ENCODE measurements at regions not wholly inside any gene's neighbourhood (a gene's known extent, or its start where the extent isn't known, plus 50 kb on each side); places are given as distances from the start of the nearest gene placed in this dataset.

DNA sequence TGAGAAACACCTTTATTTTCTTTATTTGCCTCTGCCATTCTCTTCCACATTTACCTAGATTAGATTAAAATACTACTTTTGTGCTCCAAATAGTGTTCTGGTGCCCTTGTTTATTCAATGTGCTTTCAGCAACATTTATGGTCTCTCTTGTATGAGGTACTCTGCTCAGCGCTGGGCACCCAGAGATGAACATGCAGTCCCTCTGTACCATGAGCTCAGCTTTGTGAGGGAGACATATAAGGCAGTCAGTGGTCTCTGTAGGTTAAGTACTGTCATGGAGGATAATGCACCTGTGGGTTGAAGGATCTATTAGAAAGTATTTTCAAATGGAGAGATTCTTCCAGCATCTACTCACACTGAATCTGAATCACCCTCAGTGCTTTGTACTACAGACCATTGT is 176.5 kb downstream of the TAF11L14 start:
- Histone ChIP-seq H3K4me1 (ENCODE audit: insufficient read depth, low read length) (no peaks in the 10 kb centered on the region), H3K79me2 (ENCODE audit: insufficient read depth, low read length) (no peaks in the 10 kb centered on the region), H4K20me1 (ENCODE audit: insufficient read depth, low read length) (no peaks in the 10 kb centered on the region), H3K36me3 (ENCODE audit: insufficient read depth, low read length) (no peaks in the 10 kb centered on the region), H2AFZ (ENCODE audit: low read depth, low read length) (no peak overlapping the region), H3K9ac (ENCODE audit: low read depth, low read length) (no peak overlapping the region), H3K4me3 (ENCODE audit: low read depth in 1 of 2, low read length in 2 of 2) (no peak overlapping the region), H3K9me3 (ENCODE audit: insufficient read depth, low read length, severe bottlenecking) (no peaks in the 10 kb centered on the region), H3K4me2 (ENCODE audit: insufficient read depth, low read length) (no peak overlapping the region), H3K27ac (ENCODE audit: low read length) (no peak overlapping the region), H3K27me3 (ENCODE audit: insufficient read depth, low read length, poor library complexity) (no peaks in the 10 kb centered on the region)
- TF ChIP-seq, protein P1, sequence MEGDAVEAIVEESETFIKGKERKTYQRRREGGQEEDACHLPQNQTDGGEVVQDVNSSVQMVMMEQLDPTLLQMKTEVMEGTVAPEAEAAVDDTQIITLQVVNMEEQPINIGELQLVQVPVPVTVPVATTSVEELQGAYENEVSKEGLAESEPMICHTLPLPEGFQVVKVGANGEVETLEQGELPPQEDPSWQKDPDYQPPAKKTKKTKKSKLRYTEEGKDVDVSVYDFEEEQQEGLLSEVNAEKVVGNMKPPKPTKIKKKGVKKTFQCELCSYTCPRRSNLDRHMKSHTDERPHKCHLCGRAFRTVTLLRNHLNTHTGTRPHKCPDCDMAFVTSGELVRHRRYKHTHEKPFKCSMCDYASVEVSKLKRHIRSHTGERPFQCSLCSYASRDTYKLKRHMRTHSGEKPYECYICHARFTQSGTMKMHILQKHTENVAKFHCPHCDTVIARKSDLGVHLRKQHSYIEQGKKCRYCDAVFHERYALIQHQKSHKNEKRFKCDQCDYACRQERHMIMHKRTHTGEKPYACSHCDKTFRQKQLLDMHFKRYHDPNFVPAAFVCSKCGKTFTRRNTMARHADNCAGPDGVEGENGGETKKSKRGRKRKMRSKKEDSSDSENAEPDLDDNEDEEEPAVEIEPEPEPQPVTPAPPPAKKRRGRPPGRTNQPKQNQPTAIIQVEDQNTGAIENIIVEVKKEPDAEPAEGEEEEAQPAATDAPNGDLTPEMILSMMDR (IDR thresholded peaks at IDR 0.05; ENCODE audit: borderline replicate concordance, extremely low read depth, low read length, poor library complexity, severe bottlenecking), result no peak
- ATAC-seq (ENCODE audit: insufficient read depth, low read depth) (no peak), DNase-seq (no peak)

DNA sequence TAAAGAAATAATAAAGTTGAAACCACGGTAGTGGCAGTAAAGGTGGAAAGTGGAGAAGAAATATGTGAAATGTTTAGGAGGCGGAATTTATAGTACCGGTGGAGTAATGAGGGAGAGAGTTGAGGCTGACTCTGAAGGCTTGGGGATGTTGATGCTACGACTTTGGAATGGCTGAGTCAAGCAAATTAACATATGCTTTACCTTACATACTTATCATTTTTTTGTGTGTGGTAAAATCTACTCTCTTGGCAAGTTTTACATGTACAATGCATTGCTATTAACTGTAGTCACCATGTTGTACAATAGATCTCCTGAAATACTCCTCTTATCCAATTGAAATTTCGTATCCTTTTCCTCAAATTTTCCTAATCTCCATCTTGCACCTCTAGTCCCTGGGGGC is 179.0 kb downstream of the TAF11L14 start:
- Histone ChIP-seq H3K4me3 (ENCODE audit: low read depth in 1 of 2, low read length in 2 of 2) (no peak overlapping the region), H3K27me3 (ENCODE audit: insufficient read depth, low read length, poor library complexity) (no peaks in the 10 kb centered on the region), H3K4me1 (ENCODE audit: insufficient read depth, low read length) (no peaks in the 10 kb centered on the region), H3K79me2 (ENCODE audit: insufficient read depth, low read length) (no peaks in the 10 kb centered on the region), H3K9ac (ENCODE audit: low read depth, low read length) (no peak overlapping the region), H3K36me3 (ENCODE audit: insufficient read depth, low read length) (no peaks in the 10 kb centered on the region), H3K4me2 (ENCODE audit: insufficient read depth, low read length) (no peak overlapping the region), H2AFZ (ENCODE audit: low read depth, low read length) (no peak overlapping the region), H3K9me3 (ENCODE audit: insufficient read depth, low read length, severe bottlenecking) (no peaks in the 10 kb centered on the region), H3K27ac (ENCODE audit: low read length) (no peak overlapping the region), H4K20me1 (ENCODE audit: insufficient read depth, low read length) (no peaks in the 10 kb centered on the region)
- no peak for TF ChIP-seq EZH2 (IDR thresholded peaks at IDR 0.05; ENCODE audit: borderline replicate concordance, low read depth, low read length, severe bottlenecking)
- TF ChIP-seq, protein P1 (IDR thresholded peaks at IDR 0.05; ENCODE audit: borderline replicate concordance, extremely low read depth, low read length, poor library complexity, severe bottlenecking), result no peak
- ATAC-seq (ENCODE audit: insufficient read depth, low read depth) (no peak), DNase-seq (no peak)

DNA sequence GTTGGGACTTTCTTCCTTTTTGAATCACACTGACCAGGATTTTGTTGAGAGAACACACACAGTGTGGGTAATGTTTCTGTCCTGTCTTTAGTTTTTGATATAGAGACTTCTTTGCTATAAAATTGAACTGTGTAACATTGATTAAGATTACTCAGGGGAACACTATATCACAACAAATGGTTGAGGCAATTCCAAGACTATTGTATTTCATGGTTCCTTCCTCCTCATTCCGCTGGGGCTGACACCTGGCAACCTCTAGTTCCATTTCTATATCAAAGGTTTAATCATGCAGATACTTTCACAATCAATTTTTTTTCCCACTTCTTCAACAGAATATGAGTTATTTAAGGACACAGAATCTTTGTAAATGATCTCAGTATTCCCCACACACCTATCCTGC is 182.2 kb downstream of the TAF11L14 start:
- H3K4me2 ChIP-seq (ENCODE audit: insufficient read depth, low read length), result no peak overlapping the region
- H2AFZ ChIP-seq (ENCODE audit: low read depth, low read length), result no peak overlapping the region
- no peaks in the 10 kb centered on the region for H4K20me1 ChIP-seq (ENCODE audit: insufficient read depth, low read length)
- no peaks in the 10 kb centered on the region for H3K4me1 ChIP-seq (ENCODE audit: insufficient read depth, low read length)
- no peaks in the 10 kb centered on the region for H3K9me3 ChIP-seq (ENCODE audit: insufficient read depth, low read length, severe bottlenecking)
- H3K9ac ChIP-seq (ENCODE audit: low read depth, low read length), result no peak overlapping the region
- ATAC-seq (ENCODE audit: insufficient read depth, low read depth) (no peak), DNase-seq (no peak)
- H3K27ac ChIP-seq (ENCODE audit: low read length), result no peak overlapping the region
- TF ChIP-seq, protein P1 (IDR thresholded peaks at IDR 0.05; ENCODE audit: borderline replicate concordance, extremely low read depth, low read length, poor library complexity, severe bottlenecking), result no peak
- TF ChIP-seq EZH2 (IDR thresholded peaks at IDR 0.05; ENCODE audit: borderline replicate concordance, low read depth, low read length, severe bottlenecking), result no peak
- no peaks in the 10 kb centered on the region for H3K27me3 ChIP-seq (ENCODE audit: insufficient read depth, low read length, poor library complexity)
- no peaks in the 10 kb centered on the region for H3K36me3 ChIP-seq (ENCODE audit: insufficient read depth, low read length)
- no peaks in the 10 kb centered on the region for H3K79me2 ChIP-seq (ENCODE audit: insufficient read depth, low read length)
- H3K4me3 ChIP-seq (ENCODE audit: low read depth in 1 of 2, low read length in 2 of 2), result no peak overlapping the region

DNA sequence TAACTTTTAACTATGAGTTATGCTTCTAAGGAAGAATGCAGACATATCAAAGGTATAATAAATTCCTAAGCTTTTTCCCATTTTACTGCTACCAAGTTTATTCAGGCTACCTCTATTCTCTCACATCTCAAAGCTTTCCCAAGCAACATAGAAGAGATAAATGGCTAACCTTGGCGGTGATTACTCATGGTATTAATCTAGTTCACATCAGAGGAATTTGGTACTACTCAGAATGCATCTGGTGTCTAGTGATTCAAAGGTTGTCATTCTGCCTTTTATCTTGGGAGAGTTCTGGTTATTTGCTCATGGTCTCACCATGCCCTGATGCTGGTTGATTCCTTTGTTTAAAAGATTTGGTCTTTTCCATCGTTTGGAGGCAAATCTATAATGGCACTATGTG is 182.7 kb downstream of the TAF11L14 start:
- no peak overlapping the region for H3K4me3 ChIP-seq (ENCODE audit: low read depth in 1 of 2, low read length in 2 of 2)
- H3K27me3 ChIP-seq (ENCODE audit: insufficient read depth, low read length, poor library complexity), result no peaks in the 10 kb centered on the region
- H3K9me3 ChIP-seq (ENCODE audit: insufficient read depth, low read length, severe bottlenecking), result no peaks in the 10 kb centered on the region
- H3K36me3 ChIP-seq (ENCODE audit: insufficient read depth, low read length), result no peaks in the 10 kb centered on the region
- H3K9ac ChIP-seq (ENCODE audit: low read depth, low read length), result no peak overlapping the region
- no peak for DNase-seq
- TF ChIP-seq EZH2 (IDR thresholded peaks at IDR 0.05; ENCODE audit: borderline replicate concordance, low read depth, low read length, severe bottlenecking), result no peak
- TF ChIP-seq, protein P1 (IDR thresholded peaks at IDR 0.05; ENCODE audit: borderline replicate concordance, extremely low read depth, low read length, poor library complexity, severe bottlenecking), result no peak
- no peak overlapping the region for H2AFZ ChIP-seq (ENCODE audit: low read depth, low read length)
- H4K20me1 ChIP-seq (ENCODE audit: insufficient read depth, low read length), result no peaks in the 10 kb centered on the region
- H3K27ac ChIP-seq (ENCODE audit: low read length), result no peak overlapping the region
- no peaks in the 10 kb centered on the region for H3K79me2 ChIP-seq (ENCODE audit: insufficient read depth, low read length)
- no peak for ATAC-seq (ENCODE audit: insufficient read depth, low read depth)
- no peak overlapping the region for H3K4me2 ChIP-seq (ENCODE audit: insufficient read depth, low read length)
- no peaks in the 10 kb centered on the region for H3K4me1 ChIP-seq (ENCODE audit: insufficient read depth, low read length)

Measured in DND-41 (cell line).